Bronchial epithelial cell (primary cell): ENCODE measurements at regions not wholly inside any gene's neighbourhood (a gene's known extent, or its start where the extent isn't known, plus 50 kb on each side); places are given as distances from the start of the nearest gene placed in this dataset.

Experiments
- DNase-seq: peaks from one replicate; pipeline ENCODE4 v3.0.0-alpha.2; 2010; ENCODE audit warnings: low read depth
- FAIRE-seq: peaks from 2 replicates; lab custom pipeline; 2011; peaks lifted over from hg19 to GRCh38; lab: Jason Lieb, UNC
- H3K27me3 ChIP-seq: 2 replicates; pipeline ENCODE4 v1.5.1; 2011; ENCODE audit warnings: low read length; ENCODE audit not compliant: control insufficient read depth, insufficient read depth
- H3K36me3 ChIP-seq: 2 replicates; pipeline ENCODE4 v1.5.1; 2011; ENCODE audit warnings: low read length; ENCODE audit not compliant: control insufficient read depth, insufficient read depth
- H3K4me3 ChIP-seq: 2 replicates; pipeline ENCODE4 v1.5.1; 2011; ENCODE audit warnings: mild to moderate bottlenecking, low read depth, low read length, control low read depth
- TF ChIP-seq, protein P1 (sequence below): IDR thresholded peaks from 2 replicates; pipeline ENCODE4 v1.5.1; 2011; ENCODE audit warnings: mild to moderate bottlenecking, moderate library complexity, low read length, control low read depth, inconsistent platforms; ENCODE audit not compliant: insufficient read depth, severe bottlenecking

DNA sequence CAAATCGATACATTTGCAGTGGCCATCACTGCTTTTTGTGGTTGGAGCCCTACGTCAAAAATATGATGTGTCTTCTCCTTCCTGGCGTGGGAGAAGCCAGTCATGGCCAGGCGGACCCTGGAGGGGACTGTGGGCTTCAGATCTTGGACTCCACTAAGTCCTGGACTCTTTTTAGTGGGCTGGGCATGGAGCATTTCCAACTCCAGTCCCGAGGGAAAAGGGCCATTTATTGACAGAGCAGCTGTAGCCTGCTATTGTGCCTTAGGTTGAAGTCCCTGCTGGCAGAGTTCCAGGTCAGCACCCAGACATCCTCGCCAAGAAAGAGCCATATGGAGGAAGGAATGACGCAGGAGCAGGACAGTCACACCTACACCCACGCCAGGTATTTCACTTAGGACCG, 179.2 kb upstream of the ZNF507 start:
- H3K36me3 ChIP-seq, result no peaks in the 10 kb centered on the region
- no peaks in the 10 kb centered on the region for H3K27me3 ChIP-seq
- TF ChIP-seq, protein P1, sequence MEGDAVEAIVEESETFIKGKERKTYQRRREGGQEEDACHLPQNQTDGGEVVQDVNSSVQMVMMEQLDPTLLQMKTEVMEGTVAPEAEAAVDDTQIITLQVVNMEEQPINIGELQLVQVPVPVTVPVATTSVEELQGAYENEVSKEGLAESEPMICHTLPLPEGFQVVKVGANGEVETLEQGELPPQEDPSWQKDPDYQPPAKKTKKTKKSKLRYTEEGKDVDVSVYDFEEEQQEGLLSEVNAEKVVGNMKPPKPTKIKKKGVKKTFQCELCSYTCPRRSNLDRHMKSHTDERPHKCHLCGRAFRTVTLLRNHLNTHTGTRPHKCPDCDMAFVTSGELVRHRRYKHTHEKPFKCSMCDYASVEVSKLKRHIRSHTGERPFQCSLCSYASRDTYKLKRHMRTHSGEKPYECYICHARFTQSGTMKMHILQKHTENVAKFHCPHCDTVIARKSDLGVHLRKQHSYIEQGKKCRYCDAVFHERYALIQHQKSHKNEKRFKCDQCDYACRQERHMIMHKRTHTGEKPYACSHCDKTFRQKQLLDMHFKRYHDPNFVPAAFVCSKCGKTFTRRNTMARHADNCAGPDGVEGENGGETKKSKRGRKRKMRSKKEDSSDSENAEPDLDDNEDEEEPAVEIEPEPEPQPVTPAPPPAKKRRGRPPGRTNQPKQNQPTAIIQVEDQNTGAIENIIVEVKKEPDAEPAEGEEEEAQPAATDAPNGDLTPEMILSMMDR, result no peak
- no peak for DNase-seq
- no peak overlapping the region for H3K4me3 ChIP-seq
- FAIRE-seq, result no peak

DNA sequence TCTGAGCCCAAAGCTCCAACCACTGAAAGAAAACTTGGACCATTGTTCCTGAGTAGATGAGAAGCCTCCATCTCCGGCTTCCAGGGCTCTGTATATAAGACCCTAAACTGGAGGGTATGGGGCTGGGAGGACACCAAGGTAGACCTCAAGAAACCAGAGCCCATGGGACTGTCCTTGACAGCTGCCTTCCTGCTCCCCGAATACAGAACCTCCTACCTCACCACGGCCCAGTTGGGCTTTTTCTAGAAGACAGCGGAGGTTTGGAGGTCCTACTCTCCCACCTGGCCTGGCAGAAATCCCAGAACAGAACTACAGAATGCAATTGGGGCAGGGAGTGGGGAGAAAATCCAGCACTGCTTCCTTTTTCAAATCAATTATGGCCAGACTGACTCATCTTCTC, 177.3 kb upstream of the ZNF507 start:
- H3K36me3 ChIP-seq, result no peaks in the 10 kb centered on the region
- H3K4me3 ChIP-seq, result no peak overlapping the region
- FAIRE-seq (no peak), DNase-seq (no peak)
- H3K27me3 ChIP-seq, result no peaks in the 10 kb centered on the region
- TF ChIP-seq, protein P1, result no peak

GRCh38 chr19:32168606-32169005, 176.8 kb upstream of the ZNF507 start:
- no peaks in the 10 kb centered on the region for H3K27me3 ChIP-seq
- no peak for DNase-seq
- TF ChIP-seq, protein P1, result no peak
- no peak for FAIRE-seq
- no peaks in the 10 kb centered on the region for H3K36me3 ChIP-seq
- no peak overlapping the region for H3K4me3 ChIP-seq

DNA sequence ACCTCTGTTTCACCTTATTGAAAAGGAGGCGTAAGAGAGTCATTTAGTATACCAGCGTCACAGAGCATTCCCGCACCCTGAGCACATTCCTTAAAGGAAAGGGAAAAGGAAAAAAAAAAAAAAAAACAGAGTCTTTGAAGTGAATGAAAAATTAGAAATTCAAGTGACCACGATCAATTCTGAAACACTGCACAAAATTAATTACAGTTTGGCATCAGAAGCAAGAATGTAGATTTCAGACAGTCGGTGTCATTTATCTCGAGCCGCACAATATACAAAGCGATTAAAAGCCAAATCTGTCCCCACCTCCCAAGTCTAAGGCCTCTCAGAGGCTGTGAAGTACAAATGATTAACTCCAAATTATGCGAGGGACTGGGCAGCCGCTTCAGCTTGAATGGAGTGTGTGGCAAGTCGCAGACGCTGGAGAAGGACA, 173.7 kb upstream of the ZNF507 start:
- no peak for FAIRE-seq
- Histone ChIP-seq H3K27me3 (no peaks in the 10 kb centered on the region), H3K4me3 (no peak overlapping the region), H3K36me3 (no peaks in the 10 kb centered on the region)
- TF ChIP-seq, protein P1, result no peak
- no peak for DNase-seq

DNA sequence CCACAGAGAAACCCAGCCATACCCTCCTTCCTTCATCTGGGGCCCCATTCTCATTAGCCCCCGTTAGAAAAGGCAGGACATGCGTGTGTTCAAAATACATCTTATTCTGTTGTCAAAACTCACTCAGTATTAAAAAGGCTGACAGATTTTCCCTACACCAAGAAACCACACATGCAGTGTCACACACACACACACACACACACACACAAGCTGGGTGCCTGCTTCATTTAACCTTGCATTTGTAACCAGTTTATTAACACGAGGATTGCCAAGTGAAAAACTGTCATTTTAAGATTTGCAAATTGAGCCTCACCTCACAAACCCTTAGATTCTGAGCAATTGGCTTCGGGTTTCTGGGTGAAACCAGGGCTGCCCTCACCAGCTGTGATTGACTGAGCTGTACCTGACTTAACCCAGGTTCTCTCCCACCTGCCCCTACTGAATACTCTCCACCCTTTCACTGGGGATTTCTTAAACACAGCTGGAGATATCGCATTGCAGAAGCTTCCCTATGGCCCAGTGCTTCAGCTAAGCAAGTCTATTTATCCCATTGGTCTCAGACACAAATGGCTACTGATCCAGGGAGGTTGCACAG, 172.7 kb upstream of the ZNF507 start:
- no peak overlapping the region for H3K4me3 ChIP-seq
- DNase-seq (no peak), FAIRE-seq (no peak)
- no peaks in the 10 kb centered on the region for H3K36me3 ChIP-seq
- TF ChIP-seq, protein P1, result no peak
- no peaks in the 10 kb centered on the region for H3K27me3 ChIP-seq

- no peak for DNase-seq
Measured at GRCh38 chr19:32173836-32174235, 171.6 kb upstream of the ZNF507 start.

More at GRCh38 chr19:32173836-32174235, 171.6 kb upstream of the ZNF507 start:
- FAIRE-seq, result no peak
- Histone ChIP-seq H3K27me3 (no peaks in the 10 kb centered on the region), H3K4me3 (no peak overlapping the region), H3K36me3 (no peaks in the 10 kb centered on the region)
- TF ChIP-seq, protein P1, result no peak
